Activated T-cell treated with anti-CD3 and anti-CD28 coated beads, Interleukin-2, amount 50 U/mL, for 4 hours (primary cell): ENCODE measurements at regions not wholly inside any gene's neighbourhood (a gene's known extent, or its start where the extent isn't known, plus 50 kb on each side); places are given as distances from the start of the nearest gene placed in this dataset.

Source experiments
- ATAC-seq, 2 donors: fragments of 200-7000 bp; cut with Tn5 transposase; one replicate each; pipeline ENCODE4 v1.10.0; 2021
- DNase-seq: peaks from one replicate; pipeline ENCODE4 v3.0.0-alpha.2; 2020
- H3K27me3 Mint-ChIP-seq: one replicate; pipeline ENCODE4 v1.8.0; 2021; ENCODE audit warnings: low read depth, mixed read lengths
- H3K36me3 Mint-ChIP-seq: one replicate; pipeline ENCODE4 v1.8.0; 2022; ENCODE audit warnings: mixed read lengths; ENCODE audit not compliant: insufficient read depth
- H3K4me1 Mint-ChIP-seq: one replicate; pipeline ENCODE4 v1.8.0; 2021; ENCODE audit warnings: low read depth, mixed read lengths
- H3K4me3 Mint-ChIP-seq: one replicate; pipeline ENCODE4 v1.8.0; 2021; ENCODE audit warnings: mild to moderate bottlenecking, moderate library complexity, mixed read lengths
- H3K9me3 Mint-ChIP-seq: one replicate; pipeline ENCODE4 v1.8.0; 2021; ENCODE audit warnings: mixed read lengths

DNA sequence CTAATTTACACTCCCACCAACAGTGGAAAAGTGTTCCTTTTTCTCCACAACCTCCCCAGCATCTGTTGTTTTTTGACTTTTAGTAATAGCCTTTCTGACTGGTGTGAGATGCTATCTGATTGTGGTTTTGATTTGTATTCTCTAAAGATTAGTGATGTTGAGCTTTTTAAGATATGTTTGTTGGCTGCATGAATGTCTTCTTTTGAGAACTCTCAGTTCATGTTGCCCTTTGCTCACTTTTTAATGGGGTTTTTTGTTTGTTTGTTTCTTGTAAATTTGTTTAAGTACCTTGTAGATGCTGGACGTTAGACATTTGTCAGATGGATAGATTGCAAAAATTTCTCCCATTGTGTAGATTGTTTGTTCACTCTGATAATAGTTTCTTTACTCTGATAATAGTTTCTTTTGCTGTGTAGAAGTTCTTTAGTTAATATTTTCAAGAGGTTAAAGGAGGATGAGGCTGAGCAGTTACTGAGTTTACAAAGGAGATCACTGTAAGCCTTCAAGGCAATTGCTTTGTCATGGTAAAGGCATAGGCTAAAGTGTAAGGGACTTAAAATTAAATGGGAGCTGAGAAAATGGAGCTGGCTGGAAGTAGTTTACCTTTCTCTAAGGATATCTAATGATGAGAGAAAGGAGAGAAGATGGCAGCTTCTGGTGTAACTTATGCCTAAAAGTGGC, 323.4 kb downstream of the PCDH7 start:
- peaks cover 7% of the 10 kb centered on the region for H3K9me3 Mint-ChIP-seq
- no peak for ATAC-seq
- no peak for DNase-seq
- H3K36me3 Mint-ChIP-seq = no peaks in the 10 kb centered on the region
- no peaks in the 10 kb centered on the region for H3K4me1 Mint-ChIP-seq
- H3K27me3 Mint-ChIP-seq = no peaks in the 10 kb centered on the region
- no peak overlapping the region for H3K4me3 Mint-ChIP-seq

DNA sequence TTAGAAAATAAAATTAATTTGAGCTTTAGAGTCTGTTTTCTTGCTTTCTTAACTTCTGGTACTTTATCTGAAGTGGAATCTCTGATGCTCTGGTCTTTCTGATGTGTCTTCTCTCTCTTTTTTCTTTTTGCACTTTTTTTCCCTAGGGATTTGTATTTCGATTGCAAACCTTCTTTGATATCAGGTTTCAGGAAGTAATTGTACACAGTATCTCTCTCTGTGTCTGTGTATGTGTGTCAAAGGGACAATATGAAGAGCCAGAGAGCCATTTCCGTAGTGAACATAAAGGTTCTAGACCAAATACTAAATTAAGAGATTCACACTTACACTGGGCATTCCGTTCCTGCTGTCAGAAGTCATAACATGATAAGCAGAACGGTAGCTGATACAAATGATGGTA, 325.0 kb downstream of the PCDH7 start:
- ATAC-seq (no peak), DNase-seq (no peak)
- Mint-ChIP-seq H3K4me3 (no peak overlapping the region), H3K4me1 (no peaks in the 10 kb centered on the region), H3K36me3 (no peaks in the 10 kb centered on the region), H3K27me3 (no peaks in the 10 kb centered on the region), H3K9me3 (peaks cover 13% of the 10 kb centered on the region)

GRCh38 chr4:31045724-31046318, 325.7 kb downstream of the PCDH7 start:
- H3K9me3 Mint-ChIP-seq = peaks cover 13% of the 10 kb centered on the region
- no peaks in the 10 kb centered on the region for H3K27me3 Mint-ChIP-seq
- no peak for ATAC-seq
- H3K4me3 Mint-ChIP-seq = no peak overlapping the region
- no peaks in the 10 kb centered on the region for H3K36me3 Mint-ChIP-seq
- H3K4me1 Mint-ChIP-seq = no peaks in the 10 kb centered on the region
- DNase-seq = no peak

DNA sequence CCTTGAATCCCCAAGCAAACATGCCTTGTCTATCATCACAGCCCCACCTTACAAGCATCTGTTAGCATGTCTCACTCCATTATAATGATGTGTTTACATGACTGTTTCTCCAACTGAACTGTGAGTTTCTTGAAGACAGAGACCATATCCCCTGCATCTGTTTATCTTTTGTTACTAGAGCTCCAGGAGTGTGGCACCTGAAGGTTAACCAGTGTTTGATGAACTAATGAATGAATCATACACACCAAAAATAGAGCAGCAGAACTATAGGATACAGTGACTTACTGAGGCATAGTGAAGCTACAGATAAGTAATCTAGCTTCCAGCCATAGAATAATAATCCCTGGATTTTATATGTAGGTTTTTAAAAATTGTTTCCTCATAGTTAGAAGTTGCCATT, 331.0 kb downstream of the PCDH7 start:
- H3K27me3 Mint-ChIP-seq = no peaks in the 10 kb centered on the region
- no peak for DNase-seq
- ATAC-seq = no peak
- no peaks in the 10 kb centered on the region for H3K4me1 Mint-ChIP-seq
- peaks cover 7% of the 10 kb centered on the region for H3K9me3 Mint-ChIP-seq
- no peaks in the 10 kb centered on the region for H3K36me3 Mint-ChIP-seq
- no peak overlapping the region for H3K4me3 Mint-ChIP-seq

GRCh38 chr4:31051565-31051964, 331.4 kb downstream of the PCDH7 start:
- Mint-ChIP-seq H3K27me3 (no peaks in the 10 kb centered on the region), H3K4me3 (no peak overlapping the region), H3K4me1 (no peaks in the 10 kb centered on the region), H3K36me3 (no peaks in the 10 kb centered on the region), H3K9me3 (peaks cover 7% of the 10 kb centered on the region)
- ATAC-seq (no peak), DNase-seq (no peak)

GRCh38 chr4:31052519-31052918, 332.4 kb downstream of the PCDH7 start:
- Mint-ChIP-seq H3K4me3 (no peak overlapping the region), H3K36me3 (no peaks in the 10 kb centered on the region), H3K4me1 (no peaks in the 10 kb centered on the region), H3K9me3 (peaks cover 7% of the 10 kb centered on the region), H3K27me3 (no peaks in the 10 kb centered on the region)
- no peak for ATAC-seq
- DNase-seq = no peak

DNA sequence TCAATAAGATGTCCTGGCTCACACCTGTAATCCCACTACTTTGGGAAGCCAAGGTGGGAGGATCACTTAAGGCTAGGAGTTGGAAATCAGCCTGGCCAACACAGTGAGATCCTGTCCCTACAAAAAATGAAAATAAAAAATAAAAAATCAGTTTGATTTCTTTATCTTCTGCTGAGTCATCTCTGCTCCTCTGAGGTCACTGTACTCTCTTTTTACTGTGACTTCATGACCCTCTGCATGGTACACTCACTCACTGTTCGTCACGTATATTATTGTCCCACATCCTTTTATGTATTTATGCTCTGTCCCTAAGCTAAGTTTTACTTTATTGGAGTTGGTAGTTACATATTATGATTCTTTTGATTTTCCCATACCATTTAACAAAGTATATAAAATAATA, 333.3 kb downstream of the PCDH7 start:
- no peaks in the 10 kb centered on the region for H3K36me3 Mint-ChIP-seq
- H3K4me1 Mint-ChIP-seq = no peaks in the 10 kb centered on the region
- H3K4me3 Mint-ChIP-seq = no peak overlapping the region
- H3K27me3 Mint-ChIP-seq = no peaks in the 10 kb centered on the region
- DNase-seq (no peak), ATAC-seq (no peak)
- peaks cover 7% of the 10 kb centered on the region for H3K9me3 Mint-ChIP-seq

- H3K9me3 Mint-ChIP-seq = peaks cover 9% of the 10 kb centered on the region
- no peaks in the 10 kb centered on the region for H3K4me1 Mint-ChIP-seq
- no peak for DNase-seq
- no peaks in the 10 kb centered on the region for H3K27me3 Mint-ChIP-seq
- H3K36me3 Mint-ChIP-seq = no peaks in the 10 kb centered on the region
- H3K4me3 Mint-ChIP-seq = no peak overlapping the region
- no peak for ATAC-seq
Observed at GRCh38 chr4:31054295-31054694, 334.1 kb downstream of the PCDH7 start.

GRCh38 chr4:31058656-31059055, 338.5 kb downstream of the PCDH7 start:
- ATAC-seq (no peak), DNase-seq (no peak)
- Mint-ChIP-seq H3K27me3 (no peaks in the 10 kb centered on the region), H3K36me3 (no peaks in the 10 kb centered on the region), H3K9me3 (peaks cover 5% of the 10 kb centered on the region), H3K4me1 (no peaks in the 10 kb centered on the region), H3K4me3 (no peak overlapping the region)

GRCh38 chr4:31059753-31060522, 339.8 kb downstream of the PCDH7 start:
- ATAC-seq = no peak
- Mint-ChIP-seq H3K9me3 (peaks cover 5% of the 10 kb centered on the region), H3K4me1 (no peaks in the 10 kb centered on the region), H3K27me3 (no peaks in the 10 kb centered on the region), H3K4me3 (no peak overlapping the region), H3K36me3 (no peaks in the 10 kb centered on the region)
- no peak for DNase-seq

DNA sequence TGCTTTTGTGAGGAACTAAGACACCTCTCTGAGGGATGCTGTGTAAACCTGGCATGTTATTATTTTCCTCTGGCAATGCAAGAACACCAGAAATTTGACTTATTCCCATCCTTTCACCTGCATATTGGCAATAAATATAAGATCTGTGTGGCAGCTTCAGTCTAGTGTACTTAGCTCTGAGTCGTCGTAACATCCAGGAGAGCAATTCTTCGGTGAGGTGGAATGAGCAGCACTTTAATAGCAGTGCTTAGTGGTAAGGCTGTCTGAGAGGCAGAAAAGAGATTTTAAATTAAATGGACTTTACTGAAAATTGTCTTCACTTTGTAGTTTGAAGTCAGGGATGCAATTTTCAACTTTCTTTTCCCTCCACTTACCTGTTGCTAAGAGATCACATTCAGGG, 344.9 kb downstream of the PCDH7 start:
- peaks cover 24% of the 10 kb centered on the region for H3K9me3 Mint-ChIP-seq
- H3K36me3 Mint-ChIP-seq = no peaks in the 10 kb centered on the region
- ATAC-seq = no peak
- H3K27me3 Mint-ChIP-seq = no peaks in the 10 kb centered on the region
- no peak overlapping the region for H3K4me3 Mint-ChIP-seq
- H3K4me1 Mint-ChIP-seq = no peaks in the 10 kb centered on the region
- DNase-seq = no peak

DNA sequence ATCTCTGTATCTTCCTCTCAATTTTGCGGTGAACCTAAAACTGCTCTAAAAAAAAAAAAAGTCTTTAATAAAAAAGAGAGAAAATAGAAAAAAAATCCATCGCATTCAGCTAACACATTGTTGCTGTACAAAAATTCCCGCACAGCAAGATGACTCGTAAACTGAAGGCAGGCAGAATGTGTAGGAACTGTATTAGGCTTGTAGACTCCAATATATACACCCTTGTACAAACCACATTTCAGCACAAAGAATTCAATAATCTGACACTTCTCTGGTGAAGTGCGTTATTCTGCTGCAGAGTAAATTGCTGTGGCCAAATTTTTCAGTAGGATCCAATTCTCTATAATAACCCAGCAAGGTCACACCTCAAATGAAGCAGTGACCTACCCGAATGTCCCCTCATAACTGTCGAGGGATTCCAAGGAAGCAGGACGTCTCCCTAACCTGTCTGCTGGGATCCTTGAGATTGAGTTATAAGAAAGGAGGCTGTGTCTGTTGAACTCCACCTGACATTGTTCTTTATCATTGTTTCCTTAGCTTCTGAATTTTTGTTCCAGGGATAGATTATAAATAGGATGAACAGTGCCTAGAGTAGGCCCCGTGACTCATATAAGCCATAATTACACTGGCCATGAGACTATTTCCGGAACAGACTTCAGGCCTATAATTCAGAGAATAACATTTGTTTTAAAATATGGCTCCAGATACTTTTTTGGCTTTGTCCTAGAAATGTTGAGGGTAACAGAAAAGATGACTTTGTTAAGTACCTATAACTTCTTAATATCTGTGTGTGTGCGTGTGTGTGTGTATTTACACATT, 348.3 kb downstream of the PCDH7 start:
- Mint-ChIP-seq H3K9me3 (peaks cover 29% of the 10 kb centered on the region), H3K27me3 (no peaks in the 10 kb centered on the region), H3K36me3 (no peaks in the 10 kb centered on the region), H3K4me3 (no peak overlapping the region), H3K4me1 (no peaks in the 10 kb centered on the region)
- no peak for DNase-seq
- no peak for ATAC-seq

DNA sequence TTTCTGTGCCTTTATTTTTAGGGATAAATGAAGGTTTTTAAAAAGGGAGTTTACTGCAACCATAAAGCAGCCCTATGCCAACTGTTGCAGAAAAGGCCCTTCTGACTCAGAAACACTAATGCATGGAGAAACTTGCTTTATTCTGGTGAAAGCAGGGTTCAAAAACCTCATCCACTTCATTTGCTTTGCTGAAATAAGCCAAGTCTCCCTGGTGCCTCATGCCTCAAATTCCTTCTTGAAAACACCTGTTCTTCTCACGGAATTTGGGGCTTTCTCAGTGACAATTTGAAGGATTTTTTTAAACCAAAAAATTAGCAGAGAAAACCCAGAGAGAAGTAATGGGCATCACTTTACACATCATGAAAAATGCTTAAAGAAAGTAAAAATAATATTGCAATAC, 349.0 kb downstream of the PCDH7 start:
- no peak for ATAC-seq
- H3K9me3 Mint-ChIP-seq = peaks cover 29% of the 10 kb centered on the region

More for the DNA sequence above, 349.0 kb downstream of the PCDH7 start:
- H3K4me1 Mint-ChIP-seq = no peaks in the 10 kb centered on the region
- no peak overlapping the region for H3K4me3 Mint-ChIP-seq
- H3K27me3 Mint-ChIP-seq = no peaks in the 10 kb centered on the region
- no peaks in the 10 kb centered on the region for H3K36me3 Mint-ChIP-seq
- no peak for DNase-seq
